ENCODE measurements at regions not wholly inside any gene's neighbourhood (a gene's known extent, or its start where the extent isn't known, plus 50 kb on each side); places are given as distances from the start of the nearest gene placed in this dataset.

DNA sequence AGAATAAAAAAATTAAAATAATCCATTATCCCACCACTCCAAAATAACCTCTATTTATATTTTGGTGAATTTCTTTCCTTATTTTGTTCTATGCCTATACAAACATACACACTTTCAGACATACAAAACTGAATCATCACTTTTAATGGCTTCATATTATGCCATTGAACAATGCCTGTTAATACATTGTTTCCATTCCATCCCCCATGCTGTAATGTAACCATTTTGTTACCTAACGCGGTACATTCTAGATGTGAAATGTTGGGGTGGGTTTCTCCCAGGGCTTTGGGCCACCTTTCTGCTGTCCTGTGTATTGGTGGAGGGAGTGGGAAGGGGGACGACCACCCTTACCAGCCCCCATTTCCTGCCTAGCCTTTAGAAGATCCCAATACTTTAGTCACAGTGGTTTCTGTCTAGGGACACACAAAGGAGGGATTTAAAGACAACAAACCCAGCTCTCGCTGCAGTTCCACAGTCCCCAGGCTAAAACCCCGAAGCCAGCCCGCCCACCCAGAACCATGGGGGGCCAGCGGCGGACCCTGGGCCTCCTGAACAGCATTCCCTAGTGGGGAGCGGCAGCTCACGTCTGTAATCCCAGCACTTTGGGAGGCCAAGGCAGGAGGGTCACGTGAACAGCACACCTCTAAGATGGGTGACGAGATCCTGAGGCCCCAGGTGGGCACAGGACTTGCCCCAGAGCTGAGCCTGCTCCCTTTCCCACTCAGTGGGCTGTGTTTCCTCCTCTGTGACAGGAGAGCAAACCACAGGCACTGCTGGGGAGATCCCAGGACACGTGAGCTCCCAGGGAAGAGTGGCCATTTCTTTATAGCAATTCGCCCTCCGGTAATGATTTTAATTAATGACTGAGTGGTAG, 56.9 kb upstream of the STXBP1 start:
- H3K4me2 ChIP-seq (ENCODE audit: insufficient read depth, low read length) = peak overlapping the region; percentile 41
- BruUV-seq (replicated peaks) = no TSS peak
- H3K9ac ChIP-seq (replicated peaks; ENCODE audit: extremely low read depth, insufficient read depth, low read length) = peak overlapping the region; percentile 59
- H3K9me1 ChIP-seq (replicated peaks; ENCODE audit: control insufficient read depth, extremely low read depth, insufficient read depth, low read length) = no peaks in the 10 kb centered on the region
- intact Hi-C loops (cut with micrococcal nuclease) = no loop called here
- no peaks in the 10 kb centered on the region for H3K9me3 ChIP-seq (replicated peaks; ENCODE audit: control insufficient read depth, insufficient read depth, low read length)
- no peaks in the 10 kb centered on the region for H4K20me1 ChIP-seq (replicated peaks; ENCODE audit: control insufficient read depth, extremely low read depth, insufficient read depth, low read length)
- dilution Hi-C loops (cut with MboI; ENCODE audit: extremely low pct_ligation_motif_present, low sequenced_read_pairs) = no loop called here
- TF ChIP-seq POLR2AphosphoS5 (IDR thresholded peaks at IDR 0.05; ENCODE audit: insufficient read depth, low read depth, low read length) (no peak), JUN (IDR thresholded peaks at IDR 0.05; ENCODE audit: borderline replicate concordance, insufficient read depth, insufficient read length, low read depth) (peak; percentile 34), EZH2 (IDR thresholded peaks at IDR 0.05; ENCODE audit: borderline replicate concordance, low read depth, low read length, severe bottlenecking) (no peak)
- FAIRE-seq = peak; percentile 54
- H3K27ac ChIP-seq (ENCODE audit: insufficient read depth, low read depth, low read length) = peak overlapping the region; percentile 95
- CTCF ChIA-PET = interaction anchor here (1.0 to 2.4 kb wide), 6 partner anchors 11 to 180 kb away, joined by 3 to 12 read pairs (median 4); partner anchors contain the start of gene TOR2A
- POLR2A ChIA-PET = interaction anchor here (1.2 to 2.0 kb wide), 3 partner anchors 13 to 34 kb away, joined by 3 to 8 read pairs (median 3); no protein-coding TSS in a partner anchor
- no peak overlapping the region for H2AFZ ChIP-seq (ENCODE audit: low read depth, low read length)
- no peaks in the 10 kb centered on the region for H3K27me3 ChIP-seq (ENCODE audit: control insufficient read depth in 2 of 2, insufficient read depth in 2 of 2, low read length in 2 of 2)
- DNase-seq (ENCODE audit: low read depth, low spot score) = peak; percentile 65
- peaks cover 56% of the 10 kb centered on the region for H3K4me1 ChIP-seq (ENCODE audit: control insufficient read depth, extremely low read depth, insufficient read depth, low read length)
- H3K4me3 ChIP-seq (replicated peaks in 1 of 3; ENCODE audit: insufficient read depth in 1 of 3, low read depth in 1 of 3, low read length in 3 of 3) = no peak overlapping the region
- peaks cover 96% of the 10 kb centered on the region for H3K79me2 ChIP-seq (ENCODE audit: control insufficient read depth, insufficient read depth, low read length)
- peaks cover under 1 to 9% of the 10 kb centered on the region in 2 experiments for H3K36me3 ChIP-seq (ENCODE audit: control insufficient read depth in 2 of 2, extremely low read depth in 1 of 2, insufficient read depth in 2 of 2, low read length in 2 of 2)

Measured in endothelial cell of umbilical vein (primary cell).